PFSK-1 (cell line): ENCODE measurements at regions not wholly inside any gene's neighbourhood (a gene's known extent, or its start where the extent isn't known, plus 50 kb on each side); places are given as distances from the start of the nearest gene placed in this dataset.

Source experiments
- FOXP2 ChIP-seq: optimal IDR thresholded peaks from 2 replicates; pipeline ENCODE3; 2011; ENCODE audit warnings: borderline replicate concordance, control low read depth, inconsistent platforms; ENCODE audit not compliant: insufficient read depth; ENCODE audit errors: extremely low read length, extremely low read depth
- POLR2AphosphoS5 ChIP-seq: IDR thresholded peaks from 2 replicates; pipeline ENCODE4 v1.6.1; 2012; ENCODE audit warnings: low read depth, mild to moderate bottlenecking, control low read depth, low read length, moderate library complexity
- SIN3A ChIP-seq: IDR thresholded peaks from 2 replicates; pipeline ENCODE4 v1.6.1; 2012; ENCODE audit warnings: mild to moderate bottlenecking, low read length, moderate library complexity, borderline replicate concordance; ENCODE audit not compliant: insufficient read depth
- TAF1 ChIP-seq: IDR thresholded peaks from 2 replicates; pipeline ENCODE4 v1.6.1; 2012; ENCODE audit warnings: low read length, control low read depth, borderline replicate concordance; ENCODE audit not compliant: insufficient read depth
- TF ChIP-seq, protein P1 (sequence below), 2 experiments: IDR thresholded peaks; 2 replicates each; pipeline versions ENCODE4 v1.6.1 to v1.8.0; 2011 to 2012; ENCODE audit warnings: low read depth in 2 of 2, low read length in 2 of 2, control low read depth in 1 of 2, inconsistent platforms in 1 of 2, mild to moderate bottlenecking in 1 of 2, moderate library complexity in 1 of 2; ENCODE audit not compliant: insufficient read depth in 1 of 2

DNA sequence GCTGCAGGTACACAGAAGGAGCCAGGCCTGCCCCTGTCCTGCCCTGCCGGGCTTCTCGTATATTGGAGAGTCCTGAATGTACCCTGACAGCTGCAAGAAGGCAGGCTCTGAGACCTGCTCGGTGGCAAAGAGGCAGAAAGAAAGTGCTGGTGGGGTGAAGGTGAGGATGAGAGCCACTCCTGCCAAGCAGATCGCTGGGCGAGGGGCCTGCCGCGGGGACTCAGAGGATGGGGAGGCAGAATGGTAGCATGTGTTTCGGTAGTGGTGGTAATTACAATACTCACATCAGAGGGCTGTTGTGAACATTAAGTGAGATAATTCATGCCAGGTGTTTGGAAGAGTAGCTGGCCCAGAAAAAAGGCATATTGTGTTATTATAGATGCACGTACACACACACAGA, 56.6 kb upstream of the SLC22A23 start:
- TF ChIP-seq SIN3A (no peak), TAF1 (no peak), POLR2AphosphoS5 (no peak), FOXP2 (no peak)
- TF ChIP-seq, protein P1, sequence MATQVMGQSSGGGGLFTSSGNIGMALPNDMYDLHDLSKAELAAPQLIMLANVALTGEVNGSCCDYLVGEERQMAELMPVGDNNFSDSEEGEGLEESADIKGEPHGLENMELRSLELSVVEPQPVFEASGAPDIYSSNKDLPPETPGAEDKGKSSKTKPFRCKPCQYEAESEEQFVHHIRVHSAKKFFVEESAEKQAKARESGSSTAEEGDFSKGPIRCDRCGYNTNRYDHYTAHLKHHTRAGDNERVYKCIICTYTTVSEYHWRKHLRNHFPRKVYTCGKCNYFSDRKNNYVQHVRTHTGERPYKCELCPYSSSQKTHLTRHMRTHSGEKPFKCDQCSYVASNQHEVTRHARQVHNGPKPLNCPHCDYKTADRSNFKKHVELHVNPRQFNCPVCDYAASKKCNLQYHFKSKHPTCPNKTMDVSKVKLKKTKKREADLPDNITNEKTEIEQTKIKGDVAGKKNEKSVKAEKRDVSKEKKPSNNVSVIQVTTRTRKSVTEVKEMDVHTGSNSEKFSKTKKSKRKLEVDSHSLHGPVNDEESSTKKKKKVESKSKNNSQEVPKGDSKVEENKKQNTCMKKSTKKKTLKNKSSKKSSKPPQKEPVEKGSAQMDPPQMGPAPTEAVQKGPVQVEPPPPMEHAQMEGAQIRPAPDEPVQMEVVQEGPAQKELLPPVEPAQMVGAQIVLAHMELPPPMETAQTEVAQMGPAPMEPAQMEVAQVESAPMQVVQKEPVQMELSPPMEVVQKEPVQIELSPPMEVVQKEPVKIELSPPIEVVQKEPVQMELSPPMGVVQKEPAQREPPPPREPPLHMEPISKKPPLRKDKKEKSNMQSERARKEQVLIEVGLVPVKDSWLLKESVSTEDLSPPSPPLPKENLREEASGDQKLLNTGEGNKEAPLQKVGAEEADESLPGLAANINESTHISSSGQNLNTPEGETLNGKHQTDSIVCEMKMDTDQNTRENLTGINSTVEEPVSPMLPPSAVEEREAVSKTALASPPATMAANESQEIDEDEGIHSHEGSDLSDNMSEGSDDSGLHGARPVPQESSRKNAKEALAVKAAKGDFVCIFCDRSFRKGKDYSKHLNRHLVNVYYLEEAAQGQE (IDR thresholded peaks at IDR 0.05; ENCODE audit: insufficient read depth in 1 of 2, low read depth in 2 of 2, low read length in 2 of 2) = no peak

DNA sequence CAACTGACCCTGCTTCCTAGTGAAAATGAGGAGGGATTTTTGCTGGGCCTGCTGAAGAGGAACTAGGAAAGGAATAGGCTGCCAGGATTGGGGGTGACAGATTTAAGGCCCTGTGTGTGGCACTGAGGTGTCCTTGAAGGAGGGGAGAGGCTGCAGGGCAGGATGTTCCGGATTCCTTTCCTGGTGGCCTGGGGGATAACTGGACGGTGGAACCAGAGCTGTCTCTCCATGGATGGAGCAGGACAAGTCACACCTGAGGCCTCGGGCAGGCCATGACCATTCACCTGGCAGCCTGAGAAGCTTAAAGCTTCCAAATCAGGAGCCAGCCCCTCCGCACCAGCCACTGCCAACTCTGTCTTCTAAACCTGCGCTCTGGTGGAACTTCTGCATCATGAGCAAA, 56.0 kb upstream of the SLC22A23 start:
- TF ChIP-seq, protein P1 (IDR thresholded peaks at IDR 0.05; ENCODE audit: insufficient read depth in 1 of 2, low read depth in 2 of 2, low read length in 2 of 2) = no peak
- TF ChIP-seq TAF1 = no peak
- TF ChIP-seq SIN3A = no peak
- TF ChIP-seq POLR2AphosphoS5 = no peak
- no peak for TF ChIP-seq FOXP2

DNA sequence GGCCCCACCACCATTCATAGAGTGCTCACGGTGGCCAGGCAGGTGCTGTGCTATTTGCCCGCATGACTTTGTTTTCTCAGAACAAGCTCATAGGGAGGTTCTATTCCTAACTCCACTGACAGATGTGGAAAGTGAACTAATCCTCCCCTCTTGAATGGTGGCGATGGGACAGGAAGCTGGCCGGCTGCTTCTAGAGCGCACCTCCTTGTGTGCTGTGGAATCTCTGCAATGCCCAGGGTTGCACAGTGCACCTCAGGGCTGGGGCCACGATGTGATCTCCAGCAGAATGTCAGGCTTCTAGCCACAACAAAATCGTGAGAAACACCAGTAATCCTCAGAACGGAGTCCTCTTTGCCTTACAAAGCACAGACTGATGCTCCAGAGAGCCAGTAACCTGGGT, 53.8 kb upstream of the SLC22A23 start:
- no peak for TF ChIP-seq FOXP2
- TF ChIP-seq, protein P1 (IDR thresholded peaks at IDR 0.05; ENCODE audit: insufficient read depth in 1 of 2, low read depth in 2 of 2, low read length in 2 of 2) = no peak

GRCh38 chr6:3510178-3510577, 53.3 kb upstream of the SLC22A23 start:
- TF ChIP-seq FOXP2 (no peak), POLR2AphosphoS5 (no peak), TAF1 (no peak), SIN3A (no peak)
- TF ChIP-seq, protein P1 (IDR thresholded peaks at IDR 0.05; ENCODE audit: insufficient read depth in 1 of 2, low read depth in 2 of 2, low read length in 2 of 2) = no peak

DNA sequence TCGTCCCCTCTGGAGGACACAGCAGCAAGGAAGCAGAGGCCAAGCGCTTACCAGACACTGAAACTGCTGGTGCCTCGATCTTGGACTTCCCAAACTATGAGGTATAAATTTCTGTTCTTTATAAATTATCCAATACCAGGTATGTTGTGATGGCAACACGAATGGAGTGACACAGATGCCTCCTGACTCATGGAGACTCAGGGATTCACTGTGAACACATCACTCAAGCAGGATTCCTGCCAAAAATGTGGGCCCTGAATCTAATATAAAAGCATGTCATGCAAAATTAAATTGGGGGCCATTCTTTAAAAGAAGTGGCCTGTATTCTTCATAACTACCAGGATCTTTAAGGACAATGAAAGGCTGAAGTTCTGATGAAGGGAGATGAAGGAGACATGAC, 52.5 kb upstream of the SLC22A23 start:
- TF ChIP-seq POLR2AphosphoS5 (no peak), TAF1 (no peak), SIN3A (no peak), FOXP2 (no peak)
- TF ChIP-seq, protein P1 (IDR thresholded peaks at IDR 0.05; ENCODE audit: insufficient read depth in 1 of 2, low read depth in 2 of 2, low read length in 2 of 2) = no peak
